K562 (cell line): ENCODE measurements at regions not wholly inside any gene's neighbourhood (a gene's known extent, or its start where the extent isn't known, plus 50 kb on each side); places are given as distances from the start of the nearest gene placed in this dataset.
"Not testable (repeated sequence)": the region's sequence is repeated elsewhere in the genome, so short reads cannot be mapped to it uniquely, and the experiment has no call there.

Experiments used
- CTBP1 ChIP-seq: fragments of 450-650 bp; IDR thresholded peaks from 2 replicates; pipeline ENCODE4 v1.6.1; 2016; ENCODE audit warnings: borderline replicate concordance
- HIVEP1 ChIP-seq: fragments of 250-450 bp; sonication (Bioruptor Pico); IDR thresholded peaks from 2 replicates; pipeline ENCODE4 v1.4.0; 2020; ENCODE audit warnings: mild to moderate bottlenecking
- HMG20A ChIP-seq: fragments of 450-650 bp; formaldehyde crosslinking; conservative IDR thresholded peaks from 2 replicates; pipeline ENCODE4 v1.4.0; 2020; ENCODE audit warnings: mild to moderate bottlenecking, mixed read lengths
- HMG20B ChIP-seq: fragments of 250-450 bp; sonication (Bioruptor Pico); IDR thresholded peaks from 2 replicates; pipeline ENCODE4 v1.5.0; 2021; ENCODE audit warnings: mild to moderate bottlenecking
- LARP7 ChIP-seq: fragments of 450-650 bp; IDR thresholded peaks from 2 replicates; pipeline ENCODE4 v1.6.1; 2016
- NR4A1 ChIP-seq, 2 experiments: fragments of 250-450 bp in 1 of 2; fragments of 450-650 bp in 1 of 2; sonication (Bioruptor Pico) in 1 of 2; IDR thresholded peaks; 2 replicates each; pipeline versions ENCODE4 v1.4.0 to v1.6.1; 2016 to 2020; ENCODE audit warnings: mild to moderate bottlenecking in 2 of 2, missing compliant biosample characterization in 1 of 2, missing genetic modification characterization in 1 of 2, moderate library complexity in 1 of 2
- SMARCA5 ChIP-seq: fragments of 450-650 bp; IDR thresholded peaks from 2 replicates; pipeline ENCODE4 v1.6.1; 2016
- TSC22D4 ChIP-seq: fragments of 450-650 bp; IDR thresholded peaks from 2 replicates; pipeline ENCODE4 v1.6.1; 2016; ENCODE audit warnings: missing genetic modification characterization, missing biosample characterization, control low read depth
- ZFP1 ChIP-seq: fragments of 450-650 bp; formaldehyde crosslinking; IDR thresholded peaks from 2 replicates; pipeline ENCODE4 v1.4.0; 2020; ENCODE audit warnings: mild to moderate bottlenecking, mixed read lengths
- TF ChIP-seq, protein P1 (sequence below), 2 experiments: fragments of 450-650 bp in 1 of 2; sonication (generic) in 1 of 2; formaldehyde crosslinking in 1 of 2; IDR thresholded peaks; 2 replicates each; pipeline versions ENCODE4 v1.7.1 to v1.9.0; 2016 to 2022; ENCODE audit warnings: inconsistent platforms in 1 of 2, mild to moderate bottlenecking in 1 of 2, missing genetic modification reagents in 1 of 2
- TF ChIP-seq, protein P2 (sequence below): fragments of 450-650 bp; IDR thresholded peaks from 2 replicates; pipeline ENCODE4 v1.6.1; 2018; ENCODE audit warnings: mild to moderate bottlenecking, low read depth; ENCODE audit not compliant: partially characterized antibody
- TF ChIP-seq, protein P3 (sequence below): sonication (generic); formaldehyde crosslinking; IDR thresholded peaks from 2 replicates; pipeline ENCODE4 v1.8.0; 2022; ENCODE audit warnings: mild to moderate bottlenecking, missing genetic modification reagents, borderline replicate concordance

DNA sequence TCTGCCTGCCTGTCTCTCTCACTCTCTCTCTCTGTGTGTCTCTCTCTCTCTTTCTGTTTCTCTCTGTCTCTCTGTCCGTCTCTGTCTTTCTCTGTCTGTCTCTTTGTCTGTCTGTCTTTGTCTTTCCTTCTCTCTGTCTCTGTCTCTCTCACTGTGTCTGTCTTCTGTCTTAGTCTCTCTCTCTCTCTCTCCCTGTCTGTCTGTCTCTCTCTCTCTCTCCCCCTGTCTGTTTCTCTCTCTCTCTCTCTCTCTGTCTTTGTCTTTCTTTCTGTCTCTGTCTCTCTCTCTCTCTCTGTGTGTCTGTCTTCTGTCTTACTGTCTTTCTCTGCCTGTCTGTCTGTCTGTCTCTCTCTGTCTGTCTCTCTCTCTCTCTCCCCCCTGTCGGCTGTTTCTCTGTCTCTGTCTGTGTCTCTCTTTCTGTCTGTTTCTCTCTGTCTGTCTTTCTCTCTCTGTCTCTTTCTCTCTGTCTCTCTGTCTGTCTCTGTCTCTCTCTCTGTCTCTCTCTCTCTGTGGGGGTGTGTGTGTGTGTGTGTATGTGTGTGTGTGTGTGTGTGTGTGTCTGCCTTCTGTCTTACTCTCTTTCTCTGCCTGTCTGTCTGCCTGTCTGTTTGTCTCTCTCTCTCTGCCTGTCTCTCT lies 2101.3 kb upstream of the TPTE start (continued):
- 0 out of 2 replicates have a peak, but pooled peaks have one; percentile 13 for TF ChIP-seq HMG20A (CRISPR knock-in tag)
- peak; percentile 100 for TF ChIP-seq LARP7
- peak; percentile 100 for TF ChIP-seq TSC22D4 (tag)
- TF ChIP-seq, protein P1, sequence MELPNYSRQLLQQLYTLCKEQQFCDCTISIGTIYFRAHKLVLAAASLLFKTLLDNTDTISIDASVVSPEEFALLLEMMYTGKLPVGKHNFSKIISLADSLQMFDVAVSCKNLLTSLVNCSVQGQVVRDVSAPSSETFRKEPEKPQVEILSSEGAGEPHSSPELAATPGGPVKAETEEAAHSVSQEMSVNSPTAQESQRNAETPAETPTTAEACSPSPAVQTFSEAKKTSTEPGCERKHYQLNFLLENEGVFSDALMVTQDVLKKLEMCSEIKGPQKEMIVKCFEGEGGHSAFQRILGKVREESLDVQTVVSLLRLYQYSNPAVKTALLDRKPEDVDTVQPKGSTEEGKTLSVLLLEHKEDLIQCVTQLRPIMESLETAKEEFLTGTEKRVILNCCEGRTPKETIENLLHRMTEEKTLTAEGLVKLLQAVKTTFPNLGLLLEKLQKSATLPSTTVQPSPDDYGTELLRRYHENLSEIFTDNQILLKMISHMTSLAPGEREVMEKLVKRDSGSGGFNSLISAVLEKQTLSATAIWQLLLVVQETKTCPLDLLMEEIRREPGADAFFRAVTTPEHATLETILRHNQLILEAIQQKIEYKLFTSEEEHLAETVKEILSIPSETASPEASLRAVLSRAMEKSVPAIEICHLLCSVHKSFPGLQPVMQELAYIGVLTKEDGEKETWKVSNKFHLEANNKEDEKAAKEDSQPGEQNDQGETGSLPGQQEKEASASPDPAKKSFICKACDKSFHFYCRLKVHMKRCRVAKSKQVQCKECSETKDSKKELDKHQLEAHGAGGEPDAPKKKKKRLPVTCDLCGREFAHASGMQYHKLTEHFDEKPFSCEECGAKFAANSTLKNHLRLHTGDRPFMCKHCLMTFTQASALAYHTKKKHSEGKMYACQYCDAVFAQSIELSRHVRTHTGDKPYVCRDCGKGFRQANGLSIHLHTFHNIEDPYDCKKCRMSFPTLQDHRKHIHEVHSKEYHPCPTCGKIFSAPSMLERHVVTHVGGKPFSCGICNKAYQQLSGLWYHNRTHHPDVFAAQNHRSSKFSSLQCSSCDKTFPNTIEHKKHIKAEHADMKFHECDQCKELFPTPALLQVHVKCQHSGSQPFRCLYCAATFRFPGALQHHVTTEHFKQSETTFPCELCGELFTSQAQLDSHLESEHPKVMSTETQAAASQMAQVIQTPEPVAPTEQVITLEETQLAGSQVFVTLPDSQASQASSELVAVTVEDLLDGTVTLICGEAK (IDR thresholded peaks at IDR 0.05) = not testable (repeated sequence)
- TF ChIP-seq, protein P1 (CRISPR knock-in tag; IDR thresholded peaks at IDR 0.05) = peak; percentile 50; the same call in 1 of the 2 replicates
- TF ChIP-seq, protein P2, sequence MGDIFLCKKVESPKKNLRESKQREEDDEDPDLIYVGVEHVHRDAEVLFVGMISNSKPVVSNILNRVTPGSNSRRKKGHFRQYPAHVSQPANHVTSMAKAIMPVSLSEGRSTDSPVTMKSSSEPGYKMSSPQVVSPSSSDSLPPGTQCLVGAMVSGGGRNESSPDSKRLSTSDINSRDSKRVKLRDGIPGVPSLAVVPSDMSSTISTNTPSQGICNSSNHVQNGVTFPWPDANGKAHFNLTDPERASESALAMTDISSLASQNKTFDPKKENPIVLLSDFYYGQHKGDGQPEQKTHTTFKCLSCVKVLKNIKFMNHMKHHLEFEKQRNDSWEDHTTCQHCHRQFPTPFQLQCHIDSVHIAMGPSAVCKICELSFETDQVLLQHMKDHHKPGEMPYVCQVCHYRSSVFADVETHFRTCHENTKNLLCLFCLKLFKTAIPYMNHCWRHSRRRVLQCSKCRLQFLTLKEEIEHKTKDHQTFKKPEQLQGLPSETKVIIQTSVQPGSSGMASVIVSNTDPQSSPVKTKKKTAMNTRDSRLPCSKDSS = peak; percentile 90
- peak; percentile 81; the same call in 1 of the 2 replicates for TF ChIP-seq CTBP1
- 0 out of 2 replicates have a peak, but pooled peaks have one; percentile 89 for TF ChIP-seq NR4A1 (CRISPR knock-in tag; IDR thresholded peaks at IDR 0.05)
- TF ChIP-seq NR4A1 (tag; IDR thresholded peaks at IDR 0.05) = not testable (repeated sequence)
- TF ChIP-seq HIVEP1 = peak; percentile 96
- TF ChIP-seq SMARCA5 = peak; percentile 77; the same call in 1 of the 2 replicates
- TF ChIP-seq, protein P3, sequence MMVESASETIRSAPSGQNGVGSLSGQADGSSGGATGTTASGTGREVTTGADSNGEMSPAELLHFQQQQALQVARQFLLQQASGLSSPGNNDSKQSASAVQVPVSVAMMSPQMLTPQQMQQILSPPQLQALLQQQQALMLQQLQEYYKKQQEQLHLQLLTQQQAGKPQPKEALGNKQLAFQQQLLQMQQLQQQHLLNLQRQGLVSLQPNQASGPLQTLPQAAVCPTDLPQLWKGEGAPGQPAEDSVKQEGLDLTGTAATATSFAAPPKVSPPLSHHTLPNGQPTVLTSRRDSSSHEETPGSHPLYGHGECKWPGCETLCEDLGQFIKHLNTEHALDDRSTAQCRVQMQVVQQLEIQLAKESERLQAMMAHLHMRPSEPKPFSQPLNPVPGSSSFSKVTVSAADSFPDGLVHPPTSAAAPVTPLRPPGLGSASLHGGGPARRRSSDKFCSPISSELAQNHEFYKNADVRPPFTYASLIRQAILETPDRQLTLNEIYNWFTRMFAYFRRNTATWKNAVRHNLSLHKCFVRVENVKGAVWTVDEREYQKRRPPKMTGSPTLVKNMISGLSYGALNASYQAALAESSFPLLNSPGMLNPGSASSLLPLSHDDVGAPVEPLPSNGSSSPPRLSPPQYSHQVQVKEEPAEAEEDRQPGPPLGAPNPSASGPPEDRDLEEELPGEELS (CRISPR knock-in tag) = peak; percentile 39; the same call in 1 of the 2 replicates
- TF ChIP-seq HMG20B = peak; percentile 90; the same call in 1 of the 2 replicates
- TF ChIP-seq ZFP1 (CRISPR knock-in tag) = peak; percentile 79
